Prostate gland (tissue), 2 donors: ENCODE measurements at regions not wholly inside any gene's neighbourhood (a gene's known extent, or its start where the extent isn't known, plus 50 kb on each side); places are given as distances from the start of the nearest gene placed in this dataset.

Experiments
- POLR2A ChIP-seq: fragments of 450-650 bp; IDR thresholded peaks from one replicate; pipeline ENCODE4 v1.6.1; 2016; ENCODE audit warnings: antibody characterized with exemption, mild to moderate bottlenecking
- POLR2AphosphoS5 ChIP-seq: sonication (generic); formaldehyde crosslinking; IDR thresholded peaks from one replicate; pipeline ENCODE4 v1.6.1; 2017; ENCODE audit warnings: antibody characterized with exemption
- TF ChIP-seq, protein P1 (sequence below), 4 experiments: fragments of 200-600 bp in 2 of 4; fragments of 450-650 bp in 2 of 4; sonication (generic) in 2 of 4; IDR thresholded peaks; 1 replicate in 3 of 4; 2 replicates in 1 of 4; pipeline ENCODE4 v1.5.1; 2016 to 2019; ENCODE audit warnings: antibody characterized with exemption in 4 of 4, mild to moderate bottlenecking in 2 of 4, moderate library complexity in 2 of 4

DNA sequence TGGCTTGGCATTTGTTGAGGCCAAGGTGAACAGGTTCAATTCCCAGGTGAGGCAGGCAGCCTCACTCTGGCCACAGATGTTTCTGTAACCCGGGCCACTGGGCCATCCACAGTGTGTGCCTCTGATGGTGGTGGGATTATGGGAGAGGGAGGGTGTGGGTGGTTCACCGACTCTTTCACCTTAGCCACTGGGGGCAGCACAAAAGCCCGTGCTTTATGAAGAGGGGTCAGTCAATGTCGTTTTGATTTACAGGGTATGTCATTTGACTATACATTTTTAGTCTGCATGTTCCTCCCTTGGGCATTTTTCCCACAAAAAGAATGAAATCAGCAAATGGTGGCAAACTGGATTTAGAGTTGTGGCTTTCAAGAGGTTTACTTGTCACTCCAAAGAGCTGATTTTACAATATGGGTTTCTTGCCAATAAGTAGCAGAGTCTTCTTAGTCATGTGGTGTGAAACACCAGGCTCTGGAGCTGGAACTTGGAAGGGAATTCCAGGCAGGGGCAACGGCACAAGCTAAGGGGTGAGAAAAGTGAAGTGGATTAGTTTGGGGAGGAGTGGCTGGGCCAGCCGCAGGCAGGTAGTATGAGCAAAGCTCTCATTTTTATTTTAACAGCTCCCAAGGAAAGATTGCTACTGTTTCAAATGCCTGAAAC lies 217.8 kb upstream of the ZBED5 start:
- TF ChIP-seq, protein P1, sequence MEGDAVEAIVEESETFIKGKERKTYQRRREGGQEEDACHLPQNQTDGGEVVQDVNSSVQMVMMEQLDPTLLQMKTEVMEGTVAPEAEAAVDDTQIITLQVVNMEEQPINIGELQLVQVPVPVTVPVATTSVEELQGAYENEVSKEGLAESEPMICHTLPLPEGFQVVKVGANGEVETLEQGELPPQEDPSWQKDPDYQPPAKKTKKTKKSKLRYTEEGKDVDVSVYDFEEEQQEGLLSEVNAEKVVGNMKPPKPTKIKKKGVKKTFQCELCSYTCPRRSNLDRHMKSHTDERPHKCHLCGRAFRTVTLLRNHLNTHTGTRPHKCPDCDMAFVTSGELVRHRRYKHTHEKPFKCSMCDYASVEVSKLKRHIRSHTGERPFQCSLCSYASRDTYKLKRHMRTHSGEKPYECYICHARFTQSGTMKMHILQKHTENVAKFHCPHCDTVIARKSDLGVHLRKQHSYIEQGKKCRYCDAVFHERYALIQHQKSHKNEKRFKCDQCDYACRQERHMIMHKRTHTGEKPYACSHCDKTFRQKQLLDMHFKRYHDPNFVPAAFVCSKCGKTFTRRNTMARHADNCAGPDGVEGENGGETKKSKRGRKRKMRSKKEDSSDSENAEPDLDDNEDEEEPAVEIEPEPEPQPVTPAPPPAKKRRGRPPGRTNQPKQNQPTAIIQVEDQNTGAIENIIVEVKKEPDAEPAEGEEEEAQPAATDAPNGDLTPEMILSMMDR (IDR thresholded peaks at IDR 0.05) = no peak
- TF ChIP-seq POLR2A (no peak), POLR2AphosphoS5 (no peak)
